Stimulated activated CD8-positive, alpha-beta memory T cell treated with anti-CD3 and anti-CD28 coated beads, Interleukin-12 subunit alpha, Interleukin-12 subunit beta, amount 100 ng/mL, for 1 hour (primary cell): ENCODE measurements at regions not wholly inside any gene's neighbourhood (a gene's known extent, or its start where the extent isn't known, plus 50 kb on each side); places are given as distances from the start of the nearest gene placed in this dataset.

ENCODE experiments used
- DNase-seq: peaks from one replicate; pipeline ENCODE4 v3.0.0-alpha.2; 2020; ENCODE audit warnings: low read depth

- no peak for DNase-seq
Observed at GRCh38 chr11:11789735-11790369, 51.9 kb upstream of the USP47 start.

GRCh38 chr11:11788063-11788710 is 53.6 kb upstream of the USP47 start:
- DNase-seq, result no peak

GRCh38 chr11:11787305-11788062 is 54.3 kb upstream of the USP47 start:
- peak; percentile 62 for DNase-seq

GRCh38 chr11:11786771-11787170 is 55.0 kb upstream of the USP47 start:
- DNase-seq, result no peak

GRCh38 chr11:11786234-11786633 is 55.5 kb upstream of the USP47 start:
- no peak for DNase-seq

- DNase-seq, result no peak
Observed at GRCh38 chr11:11782532-11783110, 59.2 kb upstream of the USP47 start.

- no peak for DNase-seq
Observed at GRCh38 chr11:11780858-11781257, 60.9 kb upstream of the USP47 start.

- no peak for DNase-seq
Observed at GRCh38 chr11:11779975-11780374, 61.8 kb upstream of the USP47 start.

- no peak for DNase-seq
Observed at GRCh38 chr11:11777897-11778296, 63.9 kb upstream of the USP47 start.

GRCh38 chr11:11776714-11777113 is 65.1 kb upstream of the USP47 start:
- DNase-seq, result no peak

GRCh38 chr11:11774928-11775327 is 66.8 kb upstream of the USP47 start:
- DNase-seq, result no peak

- no peak for DNase-seq
Observed at GRCh38 chr11:11772865-11773515, 68.8 kb upstream of the USP47 start.

- DNase-seq, result no peak
Observed at GRCh38 chr11:11770921-11771486, 70.8 kb upstream of the USP47 start.

GRCh38 chr11:11770296-11770695 is 71.5 kb upstream of the USP47 start:
- no peak for DNase-seq

- DNase-seq, result no peak
Observed at GRCh38 chr11:11769782-11770181, 72.0 kb upstream of the USP47 start.

GRCh38 chr11:11769362-11769761 is 72.4 kb upstream of the USP47 start:
- no peak for DNase-seq

GRCh38 chr11:11764423-11764803 is 77.4 kb upstream of the USP47 start:
- DNase-seq, result no peak

- DNase-seq, result no peak
Observed at GRCh38 chr11:11763796-11764422, 77.9 kb upstream of the USP47 start.

- DNase-seq, result no peak
Observed at GRCh38 chr11:11760838-11761237, 80.9 kb upstream of the USP47 start.

GRCh38 chr11:11758603-11759196 is 83.1 kb upstream of the USP47 start:
- no peak for DNase-seq

- DNase-seq, result no peak
Observed at GRCh38 chr11:11757909-11758308, 83.9 kb upstream of the USP47 start.
